H4 (cell line): ENCODE measurements at regions not wholly inside any gene's neighbourhood (a gene's known extent, or its start where the extent isn't known, plus 50 kb on each side); places are given as distances from the start of the nearest gene placed in this dataset.
"Not testable (repeated sequence)": the region's sequence is repeated elsewhere in the genome, so short reads cannot be mapped to it uniquely, and the experiment has no call there.

Experiments used
- DNase-seq: peaks from one replicate; pipeline ENCODE4 v3.0.0-alpha.2; 2015; ENCODE audit warnings: low spot score

DNA sequence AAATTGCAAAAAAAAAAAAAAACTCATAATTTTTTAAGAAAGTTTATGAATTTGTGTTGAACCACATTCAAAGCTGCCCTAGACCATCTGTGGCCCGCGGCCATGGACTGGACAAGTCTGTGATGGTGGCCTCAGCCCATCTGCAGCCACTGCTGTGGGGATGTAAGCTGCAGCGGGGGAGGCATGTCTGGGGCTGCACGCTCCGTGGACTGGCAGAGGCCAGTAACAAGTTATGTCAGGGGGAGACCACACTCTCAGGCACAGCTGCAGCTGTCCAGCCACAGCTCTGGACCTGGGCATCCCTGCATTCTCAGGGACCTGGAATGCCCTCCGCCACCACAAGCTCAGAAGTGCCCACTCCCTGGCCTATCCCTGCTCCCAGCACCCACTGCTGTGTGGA lies 1272.3 kb upstream of the CDH9 start:
- DNase-seq: no peak

DNA sequence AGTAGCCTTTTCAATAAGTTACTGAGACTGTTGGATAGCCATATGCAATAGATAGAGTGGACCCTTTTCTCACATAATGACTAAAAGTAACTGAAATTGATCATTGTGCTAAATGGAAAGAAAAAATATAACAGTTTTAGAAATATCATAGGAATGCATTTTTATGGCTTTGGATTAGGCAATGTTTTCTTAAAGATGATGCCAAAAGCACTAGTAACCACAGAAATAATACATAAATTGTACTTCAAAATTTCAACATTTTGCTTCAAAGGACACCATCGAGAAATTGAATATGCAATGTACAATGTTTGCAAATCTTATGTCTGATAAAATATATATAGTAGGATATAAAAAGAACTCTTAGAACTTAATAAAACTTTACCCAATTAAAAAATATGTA lies 1267.5 kb upstream of the CDH9 start:
- DNase-seq: no peak

GRCh38 chr5:28301712-28302111 lies 1263.3 kb upstream of the CDH9 start:
- DNase-seq: peak; percentile 36

GRCh38 chr5:28296254-28297013 lies 1258.0 kb upstream of the CDH9 start:
- no peak for DNase-seq

DNA sequence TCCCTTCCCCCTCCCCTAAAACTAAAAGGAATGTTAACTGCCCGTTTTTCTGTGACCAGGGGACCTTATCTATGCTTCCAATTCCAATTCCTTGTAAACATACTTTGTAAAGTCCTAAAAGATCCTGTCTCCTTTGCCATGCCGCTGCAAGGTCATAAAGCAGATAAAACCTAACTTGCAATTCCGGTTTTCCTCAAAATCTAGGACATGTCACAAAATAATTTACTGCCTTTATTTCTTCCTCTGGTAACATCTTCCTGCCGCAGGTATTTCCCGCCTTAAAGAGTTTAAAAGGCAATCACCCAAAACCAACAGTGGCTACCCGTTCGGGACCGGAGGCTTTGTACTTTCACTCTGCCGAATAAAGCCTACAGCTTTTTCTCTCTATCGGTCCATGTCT lies 1248.6 kb upstream of the CDH9 start:
- DNase-seq: not testable (repeated sequence)

DNA sequence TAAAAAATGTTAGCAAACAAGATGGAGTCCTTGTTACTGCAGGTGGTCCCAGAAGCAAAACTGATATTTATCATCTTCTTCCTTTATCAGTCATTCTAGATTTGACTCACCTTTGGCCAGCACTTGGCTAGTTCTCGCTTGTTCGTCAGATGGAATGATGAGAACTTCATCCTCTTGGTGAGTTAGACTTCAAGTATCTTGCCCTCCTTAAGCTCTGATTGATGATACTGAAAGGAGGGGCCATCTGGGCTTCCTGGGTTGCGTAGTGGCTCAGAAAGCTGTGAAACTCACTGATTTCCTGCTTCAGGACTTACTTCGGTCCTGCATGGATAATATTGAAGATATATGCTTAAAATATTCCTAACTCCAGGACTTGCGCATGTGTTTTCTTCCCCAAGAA lies 1248.2 kb upstream of the CDH9 start:
- DNase-seq: no peak

DNA sequence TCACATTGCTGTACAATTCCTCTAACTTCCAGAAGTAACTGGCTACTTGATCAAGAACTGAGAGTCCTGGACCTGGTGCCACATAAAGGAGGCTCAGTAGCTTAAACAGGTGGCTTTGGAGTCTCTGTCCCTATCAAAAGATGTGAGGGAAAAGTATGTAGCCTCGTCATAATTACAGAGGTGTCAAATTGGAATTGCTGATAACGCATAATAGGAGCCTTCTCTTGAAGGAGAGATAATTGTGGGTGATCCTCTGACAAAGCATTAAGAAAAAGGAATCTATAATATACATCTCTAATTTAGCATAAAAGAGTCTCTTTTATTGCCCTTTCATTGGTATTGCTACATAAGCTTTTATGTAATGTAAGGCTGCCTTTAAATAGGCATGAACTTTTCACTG lies 1246.4 kb upstream of the CDH9 start:
- no peak for DNase-seq

GRCh38 chr5:28281351-28281750 lies 1243.0 kb upstream of the CDH9 start:
- no peak for DNase-seq

DNA sequence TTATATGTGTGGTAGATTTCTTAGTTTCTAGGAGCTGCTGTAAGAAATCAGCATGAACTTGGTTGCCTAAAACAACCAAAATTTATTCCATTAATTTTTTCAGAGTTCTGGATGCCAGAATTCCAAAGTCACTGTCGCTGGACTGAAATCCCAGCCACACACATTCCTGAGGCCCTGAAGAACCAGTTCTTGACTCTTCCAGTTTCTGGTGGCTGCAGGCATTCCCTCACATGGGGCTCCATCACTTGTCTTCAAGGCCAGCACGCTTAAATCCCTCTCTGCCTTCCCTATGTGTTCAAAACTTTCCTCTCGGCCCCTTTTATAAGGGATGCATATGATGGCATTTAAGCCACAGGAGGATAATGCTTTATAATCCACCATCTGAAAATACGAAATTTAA lies 1237.5 kb upstream of the CDH9 start:
- DNase-seq: no peak

DNA sequence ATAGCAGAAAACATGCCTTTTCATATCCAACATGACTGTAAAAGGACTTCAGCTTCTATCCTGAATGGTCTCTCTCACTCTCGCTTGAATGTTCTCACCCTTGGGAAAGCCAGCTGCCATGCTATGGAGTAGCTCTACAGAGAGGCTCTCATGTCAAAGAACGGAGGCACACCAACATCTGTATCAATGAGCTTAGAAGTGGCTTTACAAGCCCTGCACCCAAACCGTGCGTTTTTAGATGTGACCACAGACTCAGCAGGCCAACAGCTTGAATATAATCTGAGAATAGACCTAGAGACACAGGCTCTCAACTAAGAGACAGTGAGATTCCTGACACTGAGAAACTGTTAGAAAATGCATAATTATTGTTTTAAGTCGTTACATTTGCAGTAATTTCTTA lies 1231.6 kb upstream of the CDH9 start:
- no peak for DNase-seq

DNA sequence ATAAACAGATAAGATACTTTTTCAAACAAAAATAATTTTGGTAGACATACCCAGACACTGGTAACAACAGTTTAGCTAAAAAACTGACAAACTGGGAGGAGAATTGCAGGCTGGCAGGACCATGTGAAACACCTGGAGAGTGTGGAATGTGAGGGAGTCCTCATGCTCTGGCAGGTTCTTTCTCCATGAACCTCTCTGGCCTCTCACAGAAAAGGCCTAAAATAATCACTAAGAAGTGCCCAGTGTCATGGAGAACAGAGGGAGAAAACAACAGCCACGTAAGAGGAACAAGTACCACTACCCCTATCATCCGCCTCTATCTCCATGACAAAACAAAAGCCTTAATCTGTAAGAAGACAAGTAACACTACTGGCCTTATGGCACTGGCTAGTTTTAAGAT lies 1227.5 kb upstream of the CDH9 start:
- no peak for DNase-seq

DNA sequence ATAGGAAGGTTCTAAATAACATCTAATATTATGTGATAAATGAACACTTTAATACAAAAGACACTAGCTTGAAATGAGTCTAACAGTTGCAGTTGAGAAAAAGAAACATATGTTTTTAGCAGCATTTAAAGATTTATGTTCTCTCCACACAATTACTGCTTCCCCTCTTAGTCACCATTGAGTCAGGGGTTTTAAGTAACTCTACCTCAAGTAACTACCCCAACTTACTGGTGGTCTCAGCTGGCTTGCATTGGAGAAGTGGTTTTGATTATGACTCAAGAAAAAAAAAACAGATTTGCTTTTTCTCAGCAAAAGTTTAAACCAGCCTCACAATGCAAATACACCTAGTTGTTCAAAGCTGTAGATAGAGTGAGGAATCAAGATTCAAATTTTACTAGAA lies 1216.5 kb upstream of the CDH9 start:
- DNase-seq: no peak

DNA sequence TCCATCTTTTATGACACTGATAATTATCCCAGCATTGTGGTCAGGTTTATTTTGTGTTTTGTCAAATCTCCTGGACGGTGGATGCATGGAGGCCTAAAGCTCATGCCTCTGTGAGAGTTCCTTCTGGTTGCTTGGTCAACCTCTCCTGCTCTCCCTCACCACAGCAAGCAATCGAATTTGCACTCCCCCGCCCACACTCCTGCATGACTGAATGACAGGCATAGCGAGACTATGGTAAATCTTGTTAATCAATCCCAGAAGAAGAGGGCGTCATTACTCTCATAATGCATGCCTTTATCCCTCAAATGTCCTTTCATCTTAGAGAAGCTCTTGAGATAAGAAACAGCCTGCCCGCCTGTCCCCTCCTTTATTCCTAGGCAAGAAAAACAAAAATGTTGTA lies 1215.0 kb upstream of the CDH9 start:
- DNase-seq: no peak

- DNase-seq: no peak
Observed at GRCh38 chr5:28249771-28250415, 1211.5 kb upstream of the CDH9 start.

GRCh38 chr5:28234356-28234968 lies 1196.1 kb upstream of the CDH9 start:
- DNase-seq: no peak

- no peak for DNase-seq
Observed at GRCh38 chr5:28226407-28226806, 1188.0 kb upstream of the CDH9 start.

DNA sequence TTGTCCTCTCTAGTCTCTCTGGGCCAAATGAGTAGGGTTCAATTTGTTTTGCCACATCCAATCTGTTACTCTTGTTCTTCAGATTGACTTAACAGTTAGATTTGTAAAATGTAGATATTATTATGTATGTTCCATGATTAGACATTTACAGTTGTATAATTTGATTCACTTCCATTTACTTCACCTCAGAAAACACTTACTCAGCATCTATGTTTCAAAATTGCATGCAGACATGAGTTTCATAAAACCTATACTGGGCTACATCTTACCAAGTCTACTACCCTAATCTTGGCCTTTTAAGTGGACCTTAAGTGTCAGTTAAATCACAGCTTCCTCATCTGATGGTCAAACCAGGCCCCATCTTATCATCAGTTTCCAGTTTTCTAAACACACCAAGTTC lies 1181.2 kb upstream of the CDH9 start:
- no peak for DNase-seq

GRCh38 chr5:28217695-28218094 lies 1179.3 kb upstream of the CDH9 start:
- DNase-seq: no peak

DNA sequence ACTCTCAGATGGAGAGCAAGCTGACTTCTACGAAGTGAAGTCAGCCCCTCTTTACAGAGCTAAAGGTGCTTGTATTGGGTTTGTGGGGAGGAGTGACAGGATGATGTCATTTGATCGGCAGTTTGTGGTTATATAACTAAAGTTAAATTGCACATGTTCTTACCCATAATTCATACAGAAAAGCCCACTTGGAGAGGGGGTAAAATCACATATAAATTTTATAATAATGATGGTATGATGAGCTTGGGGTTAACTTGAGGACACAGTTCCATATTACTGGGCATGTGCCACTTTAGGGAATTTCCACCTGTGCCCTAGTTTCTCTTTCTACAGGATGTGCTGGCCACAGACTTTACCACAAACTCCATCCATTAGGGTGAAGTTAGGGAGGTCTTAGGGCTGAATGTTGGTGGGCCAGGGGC lies 1178.6 kb upstream of the CDH9 start:
- DNase-seq: no peak

GRCh38 chr5:28215091-28215490 lies 1176.7 kb upstream of the CDH9 start:
- no peak for DNase-seq

DNA sequence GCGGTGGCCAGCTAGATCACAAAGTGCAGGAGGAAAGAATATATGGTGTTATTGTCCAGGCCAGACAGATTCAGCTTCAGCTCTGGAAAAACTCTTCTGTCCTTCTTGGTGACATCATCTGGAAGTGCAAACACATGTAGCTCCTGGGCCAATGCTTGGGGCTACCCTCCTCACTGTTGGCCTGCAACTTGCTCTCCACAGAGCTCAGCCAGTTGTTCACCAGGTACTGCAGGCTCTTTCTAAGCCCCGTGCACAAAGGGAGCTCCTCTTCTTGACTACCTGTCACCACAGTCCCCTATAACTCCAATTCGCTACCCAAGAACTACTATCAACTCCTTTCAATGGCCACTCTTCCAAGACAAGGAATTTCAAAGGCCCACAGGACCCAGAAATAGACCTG lies 1175.9 kb upstream of the CDH9 start:
- no peak for DNase-seq

DNA sequence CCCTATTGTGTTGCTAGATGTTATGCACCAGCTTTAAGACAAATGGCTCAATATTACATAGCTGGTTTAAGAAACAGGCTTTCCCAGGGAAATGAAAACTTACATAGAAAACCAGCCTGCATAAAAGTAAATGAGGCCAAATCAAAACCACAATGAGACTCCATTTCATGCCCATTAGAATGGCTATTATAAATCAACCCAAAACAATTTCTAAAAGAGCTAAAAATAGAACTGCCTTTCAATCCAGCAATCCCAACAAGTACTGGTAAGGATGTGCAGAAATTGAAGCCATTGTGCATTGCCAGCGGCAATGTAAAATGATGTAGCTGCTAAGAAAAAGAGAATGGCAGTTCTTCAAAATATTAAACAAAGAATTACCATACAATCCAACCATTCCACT lies 1170.0 kb upstream of the CDH9 start:
- DNase-seq: no peak

GRCh38 chr5:28190011-28190410 lies 1151.6 kb upstream of the CDH9 start:
- peak; percentile 11 for DNase-seq
